Activated CD4-positive, alpha-beta T cell treated with anti-CD3 and anti-CD28 coated beads, Interleukin-2, amount 10 ng/mL, durations not matched to agents 24 days and 14 days (primary cell): ENCODE measurements at regions not wholly inside any gene's neighbourhood (a gene's known extent, or its start where the extent isn't known, plus 50 kb on each side); places are given as distances from the start of the nearest gene placed in this dataset.
"Not testable (repeated sequence)": the region's sequence is repeated elsewhere in the genome, so short reads cannot be mapped to it uniquely, and the experiment has no call there.

Experiments used
- DNase-seq: peaks from one replicate; pipeline ENCODE4 v3.0.0; 2022
- H3K27ac Mint-ChIP-seq: one replicate; pipeline ENCODE4 v1.8.0; 2022; ENCODE audit warnings: mild to moderate bottlenecking, mixed read lengths
- H3K27me3 Mint-ChIP-seq: one replicate; pipeline ENCODE4 v1.8.0; 2022; ENCODE audit warnings: mixed read lengths
- H3K36me3 Mint-ChIP-seq: one replicate; pipeline ENCODE4 v1.8.0; 2022; ENCODE audit warnings: low read depth, mild to moderate bottlenecking, mixed read lengths
- H3K4me1 Mint-ChIP-seq: one replicate; pipeline ENCODE4 v1.8.0; 2021; ENCODE audit warnings: mixed read lengths
- H3K4me3 Mint-ChIP-seq: one replicate; pipeline ENCODE4 v1.8.0; 2022; ENCODE audit warnings: mild to moderate bottlenecking, moderate library complexity, mixed read lengths
- H3K9me3 Mint-ChIP-seq: one replicate; pipeline ENCODE4 v1.8.0; 2021; ENCODE audit warnings: mixed read lengths
- intact Hi-C: fragments of 100-400 bp; cut with micrococcal nuclease; formaldehyde crosslinking; loops from one replicate; pipeline ENCODE4 v1.15.1; 2023

- Mint-ChIP-seq H3K36me3 (no peaks in the 10 kb centered on the region), H3K4me1 (no peaks in the 10 kb centered on the region), H3K27me3 (no peaks in the 10 kb centered on the region), H3K9me3 (no peaks in the 10 kb centered on the region), H3K4me3 (no peak overlapping the region), H3K27ac (no peak overlapping the region)
- no peak for DNase-seq
- intact Hi-C loops = no loop called here
Measured at GRCh38 chr6:132122871-132123270, 171.7 kb upstream of the CCN2 start.

GRCh38 chr6:132122176-132122575 is 171.0 kb upstream of the CCN2 start:
- Mint-ChIP-seq H3K27ac (no peak overlapping the region), H3K36me3 (no peaks in the 10 kb centered on the region), H3K9me3 (no peaks in the 10 kb centered on the region), H3K27me3 (no peaks in the 10 kb centered on the region), H3K4me3 (no peak overlapping the region), H3K4me1 (no peaks in the 10 kb centered on the region)
- intact Hi-C loops = no loop called here
- no peak for DNase-seq

- DNase-seq = no peak
- Mint-ChIP-seq H3K4me1 (no peaks in the 10 kb centered on the region), H3K27me3 (no peaks in the 10 kb centered on the region), H3K4me3 (no peak overlapping the region), H3K9me3 (no peaks in the 10 kb centered on the region), H3K27ac (no peak overlapping the region), H3K36me3 (no peaks in the 10 kb centered on the region)
- intact Hi-C loops = no loop called here
Measured at GRCh38 chr6:132118144-132118543, 167.0 kb upstream of the CCN2 start.

- Mint-ChIP-seq H3K36me3 (no peaks in the 10 kb centered on the region), H3K4me3 (no peak overlapping the region), H3K27ac (no peak overlapping the region), H3K27me3 (no peaks in the 10 kb centered on the region), H3K4me1 (no peaks in the 10 kb centered on the region), H3K9me3 (no peaks in the 10 kb centered on the region)
- DNase-seq = no peak
- intact Hi-C loops = no loop called here
Measured at GRCh38 chr6:132115714-132116366, 164.7 kb upstream of the CCN2 start.

GRCh38 chr6:132114201-132114825 is 163.1 kb upstream of the CCN2 start:
- Mint-ChIP-seq H3K4me1 (no peaks in the 10 kb centered on the region), H3K36me3 (no peaks in the 10 kb centered on the region), H3K27ac (no peak overlapping the region), H3K4me3 (no peak overlapping the region), H3K27me3 (no peaks in the 10 kb centered on the region), H3K9me3 (peaks cover 8% of the 10 kb centered on the region)
- DNase-seq = no peak
- intact Hi-C loops = no loop called here

- DNase-seq, H3K27me3 Mint-ChIP-seq, H3K4me3 Mint-ChIP-seq, H3K4me1 Mint-ChIP-seq, H3K36me3 Mint-ChIP-seq, H3K27ac Mint-ChIP-seq, intact Hi-C loops: not testable (repeated sequence)
- H3K9me3 Mint-ChIP-seq = peaks cover 11% of the 10 kb centered on the region
Measured at GRCh38 chr6:132109752-132110151, 158.6 kb upstream of the CCN2 start.

- no peak for DNase-seq
- intact Hi-C loops = no loop called here
- H3K9me3 Mint-ChIP-seq = peaks cover 11% of the 10 kb centered on the region
- no peaks in the 10 kb centered on the region for H3K27me3 Mint-ChIP-seq
- H3K4me1 Mint-ChIP-seq = no peaks in the 10 kb centered on the region
- H3K27ac Mint-ChIP-seq = no peak overlapping the region
- no peaks in the 10 kb centered on the region for H3K36me3 Mint-ChIP-seq
- H3K4me3 Mint-ChIP-seq = no peak overlapping the region
Measured at GRCh38 chr6:132107896-132108295, 156.7 kb upstream of the CCN2 start.

GRCh38 chr6:132101535-132101934 is 150.4 kb upstream of the CCN2 start:
- intact Hi-C loops = no loop called here

GRCh38 chr6:132100388-132100990 is 149.3 kb upstream of the CCN2 start:
- intact Hi-C loops = no loop called here
- no peak overlapping the region for H3K4me3 Mint-ChIP-seq
- no peaks in the 10 kb centered on the region for H3K4me1 Mint-ChIP-seq
- no peaks in the 10 kb centered on the region for H3K9me3 Mint-ChIP-seq
- H3K36me3 Mint-ChIP-seq = no peaks in the 10 kb centered on the region
- H3K27me3 Mint-ChIP-seq = no peaks in the 10 kb centered on the region
- H3K27ac Mint-ChIP-seq = no peak overlapping the region
- no peak for DNase-seq

More at GRCh38 chr6:132101535-132101934, 150.4 kb upstream of the CCN2 start:
- Mint-ChIP-seq H3K36me3 (no peaks in the 10 kb centered on the region), H3K9me3 (no peaks in the 10 kb centered on the region), H3K4me3 (no peak overlapping the region), H3K4me1 (no peaks in the 10 kb centered on the region), H3K27me3 (no peaks in the 10 kb centered on the region), H3K27ac (no peak overlapping the region)
- no peak for DNase-seq

GRCh38 chr6:132096996-132097395 is 145.8 kb upstream of the CCN2 start:
- Mint-ChIP-seq H3K4me1 (no peaks in the 10 kb centered on the region), H3K4me3 (no peak overlapping the region), H3K9me3 (no peaks in the 10 kb centered on the region), H3K27me3 (no peaks in the 10 kb centered on the region), H3K27ac (no peak overlapping the region), H3K36me3 (no peaks in the 10 kb centered on the region)
- intact Hi-C loops = no loop called here
- no peak for DNase-seq

- Mint-ChIP-seq H3K4me3 (no peak overlapping the region), H3K27ac (no peak overlapping the region), H3K36me3 (no peaks in the 10 kb centered on the region), H3K9me3 (no peaks in the 10 kb centered on the region), H3K27me3 (no peaks in the 10 kb centered on the region), H3K4me1 (no peaks in the 10 kb centered on the region)
- intact Hi-C loops = no loop called here
- DNase-seq = no peak
Measured at GRCh38 chr6:132096245-132096644, 145.1 kb upstream of the CCN2 start.

GRCh38 chr6:132089173-132089572 is 138.0 kb upstream of the CCN2 start:
- Mint-ChIP-seq H3K27ac (no peak overlapping the region), H3K27me3 (no peaks in the 10 kb centered on the region), H3K4me1 (no peaks in the 10 kb centered on the region), H3K9me3 (no peaks in the 10 kb centered on the region), H3K4me3 (no peak overlapping the region), H3K36me3 (no peaks in the 10 kb centered on the region)
- no peak for DNase-seq
- intact Hi-C loops = no loop called here

GRCh38 chr6:132088150-132088549 is 137.0 kb upstream of the CCN2 start:
- no peak for DNase-seq
- Mint-ChIP-seq H3K9me3 (no peaks in the 10 kb centered on the region), H3K27me3 (no peaks in the 10 kb centered on the region), H3K4me3 (no peak overlapping the region), H3K27ac (no peak overlapping the region), H3K4me1 (no peaks in the 10 kb centered on the region), H3K36me3 (no peaks in the 10 kb centered on the region)
- intact Hi-C loops = no loop called here

GRCh38 chr6:132087391-132087790 is 136.2 kb upstream of the CCN2 start:
- DNase-seq = no peak
- H3K27me3 Mint-ChIP-seq = no peaks in the 10 kb centered on the region
- no peak overlapping the region for H3K27ac Mint-ChIP-seq
- H3K9me3 Mint-ChIP-seq = no peaks in the 10 kb centered on the region
- H3K36me3 Mint-ChIP-seq = no peaks in the 10 kb centered on the region
- intact Hi-C loops = no loop called here
- no peak overlapping the region for H3K4me3 Mint-ChIP-seq
- no peaks in the 10 kb centered on the region for H3K4me1 Mint-ChIP-seq
